GM18502 (cell line): ENCODE measurements at regions not wholly inside any gene's neighbourhood (a gene's known extent, or its start where the extent isn't known, plus 50 kb on each side); places are given as distances from the start of the nearest gene placed in this dataset.
"Not testable (repeated sequence)": the region's sequence is repeated elsewhere in the genome, so short reads cannot be mapped to it uniquely, and the experiment has no call there.

Experiments used
- ATAC-seq: cut with Tn5 transposase; IDR thresholded peaks from one replicate; pipeline ENCODE4 v1.9.1; 2021; ENCODE audit warnings: mild to moderate bottlenecking; ENCODE audit not compliant: unreplicated experiment, poor library complexity

DNA sequence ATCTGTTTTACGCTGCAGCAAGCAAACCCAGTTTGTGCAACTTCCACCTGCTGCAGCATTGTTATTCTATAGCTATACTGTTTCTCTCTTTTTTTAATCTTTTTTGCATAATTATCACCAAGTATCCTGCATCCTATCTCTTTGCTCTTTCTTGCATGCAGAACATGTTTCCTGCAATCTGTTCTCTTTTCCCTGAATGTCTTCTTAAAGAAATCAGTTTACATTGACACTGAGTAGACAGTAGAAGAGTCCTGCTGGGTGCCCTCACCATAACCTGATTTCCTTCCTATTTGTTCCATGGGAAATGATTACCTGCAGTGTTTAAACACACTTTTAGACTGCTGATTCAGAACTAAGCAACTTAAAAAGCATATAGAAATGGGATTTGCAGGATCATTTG lies 964.7 kb downstream of the PCDH19 start:
- ATAC-seq, result no peak

DNA sequence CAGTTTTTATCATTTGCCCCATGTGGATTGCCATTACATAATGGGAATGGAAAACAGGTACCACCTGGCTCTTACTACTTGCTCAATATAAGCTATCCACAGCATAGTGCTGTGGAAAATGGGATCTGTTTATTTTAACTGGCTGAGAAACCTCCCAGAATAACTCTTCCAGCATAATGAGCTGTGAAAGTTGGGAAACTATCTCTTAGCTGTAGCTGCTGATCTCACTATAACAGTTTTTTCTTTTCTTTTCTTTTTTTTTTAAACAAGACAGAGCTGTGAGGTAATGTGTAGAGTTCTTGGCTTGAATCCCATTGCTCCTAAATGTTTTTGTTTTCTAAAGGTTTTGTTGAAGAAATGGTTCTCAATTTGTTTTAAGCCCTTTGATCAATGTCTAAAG lies 988.3 kb downstream of the PCDH19 start:
- no peak for ATAC-seq

DNA sequence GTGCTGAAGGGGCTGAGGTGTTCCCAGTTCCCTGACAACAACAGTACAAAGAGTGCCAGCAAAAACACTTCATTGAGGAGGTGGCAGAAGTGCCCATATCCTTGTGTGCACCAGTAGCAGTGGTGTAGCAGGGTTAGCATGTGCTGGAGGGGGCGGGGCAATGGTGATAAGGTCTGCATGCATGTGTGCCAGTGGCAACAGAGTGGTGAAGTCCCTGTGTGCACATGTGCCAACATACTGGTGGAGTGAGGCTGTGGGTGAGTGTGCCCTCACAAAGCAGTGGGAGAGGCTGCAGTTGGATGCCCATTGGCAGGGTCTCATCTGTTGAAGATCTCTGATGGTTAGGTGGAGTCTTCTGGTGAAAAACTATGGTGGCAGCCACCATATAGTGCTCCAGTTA lies 994.6 kb downstream of the PCDH19 start:
- no peak for ATAC-seq

DNA sequence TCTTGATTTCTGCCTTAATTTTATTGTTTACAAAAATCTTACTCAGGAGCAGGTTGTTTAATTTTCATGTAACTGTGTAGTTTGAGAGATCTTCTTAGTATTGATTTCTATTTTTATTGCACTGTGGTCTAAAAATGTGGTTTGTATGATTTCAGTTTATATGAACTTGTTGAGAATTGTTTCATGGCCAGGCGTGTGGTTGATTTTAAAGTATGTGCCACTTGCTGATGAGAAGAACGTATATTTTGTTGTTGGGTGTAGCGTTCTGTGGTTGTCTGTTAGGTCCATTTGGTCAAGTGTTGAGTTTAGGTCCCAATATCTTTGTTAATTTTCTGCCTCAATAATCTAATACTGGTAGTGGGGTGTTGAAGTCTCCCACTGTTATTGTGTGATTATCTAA lies 996.8 kb downstream of the PCDH19 start:
- no peak for ATAC-seq

DNA sequence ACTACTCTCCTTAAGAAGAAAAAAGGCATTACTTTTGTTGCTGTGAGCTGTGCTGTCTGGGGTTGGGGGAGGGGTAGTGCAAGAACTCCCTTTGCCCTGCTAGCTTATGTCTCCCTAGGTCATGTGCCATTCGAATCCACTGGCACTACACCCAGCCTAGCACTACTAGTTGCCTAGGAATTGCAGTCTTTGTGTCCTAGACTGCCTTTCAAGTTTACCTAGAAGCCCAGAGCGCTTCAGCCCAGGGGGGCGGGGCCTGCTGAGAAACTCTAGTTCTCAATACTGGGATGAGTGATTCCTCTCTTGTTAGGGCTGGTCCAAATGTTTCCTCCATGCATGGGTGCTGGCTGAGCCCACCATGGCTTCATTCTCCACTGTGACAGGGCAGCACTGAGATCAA lies 1011.5 kb downstream of the PCDH19 start:
- no peak for ATAC-seq

DNA sequence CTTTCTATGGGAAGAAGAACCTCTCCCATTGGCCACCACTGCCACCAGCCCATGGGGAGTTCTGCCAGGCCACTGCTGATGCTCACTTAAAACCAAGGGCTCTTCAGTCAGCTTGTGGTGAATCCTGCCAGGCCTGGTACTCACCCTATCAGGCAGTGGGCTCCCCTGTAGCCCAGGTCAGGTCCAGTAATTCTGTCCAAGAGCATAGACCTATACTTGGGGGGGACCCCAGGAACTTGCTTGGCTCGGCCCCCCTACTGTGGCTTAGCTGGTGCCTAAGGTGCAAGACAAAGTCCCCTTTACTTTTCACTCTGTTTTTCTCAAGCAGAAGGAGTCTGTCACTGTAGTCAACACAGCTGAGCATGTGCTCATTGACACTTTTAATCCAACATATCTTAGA lies 1012.2 kb downstream of the PCDH19 start:
- no peak for ATAC-seq

DNA sequence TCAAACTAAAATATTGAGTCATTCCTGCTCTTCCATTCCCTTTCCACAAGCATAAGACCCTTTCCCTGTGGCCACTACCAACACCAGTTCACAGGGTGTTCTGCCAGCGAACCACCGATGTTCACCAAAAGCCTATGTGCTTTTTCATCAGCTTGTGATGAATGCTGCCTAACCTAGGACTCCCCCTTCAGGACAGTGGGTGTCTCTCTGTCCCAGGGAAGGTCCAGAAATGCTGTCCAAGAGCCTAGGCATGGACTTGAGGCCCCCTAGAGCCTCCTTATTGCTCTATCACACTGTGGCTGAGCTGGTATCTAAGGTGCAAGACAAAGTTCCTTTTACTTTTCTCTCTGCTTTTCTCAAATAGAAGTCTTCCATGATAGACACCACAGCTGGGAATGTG lies 1015.6 kb downstream of the PCDH19 start:
- ATAC-seq, result no peak

DNA sequence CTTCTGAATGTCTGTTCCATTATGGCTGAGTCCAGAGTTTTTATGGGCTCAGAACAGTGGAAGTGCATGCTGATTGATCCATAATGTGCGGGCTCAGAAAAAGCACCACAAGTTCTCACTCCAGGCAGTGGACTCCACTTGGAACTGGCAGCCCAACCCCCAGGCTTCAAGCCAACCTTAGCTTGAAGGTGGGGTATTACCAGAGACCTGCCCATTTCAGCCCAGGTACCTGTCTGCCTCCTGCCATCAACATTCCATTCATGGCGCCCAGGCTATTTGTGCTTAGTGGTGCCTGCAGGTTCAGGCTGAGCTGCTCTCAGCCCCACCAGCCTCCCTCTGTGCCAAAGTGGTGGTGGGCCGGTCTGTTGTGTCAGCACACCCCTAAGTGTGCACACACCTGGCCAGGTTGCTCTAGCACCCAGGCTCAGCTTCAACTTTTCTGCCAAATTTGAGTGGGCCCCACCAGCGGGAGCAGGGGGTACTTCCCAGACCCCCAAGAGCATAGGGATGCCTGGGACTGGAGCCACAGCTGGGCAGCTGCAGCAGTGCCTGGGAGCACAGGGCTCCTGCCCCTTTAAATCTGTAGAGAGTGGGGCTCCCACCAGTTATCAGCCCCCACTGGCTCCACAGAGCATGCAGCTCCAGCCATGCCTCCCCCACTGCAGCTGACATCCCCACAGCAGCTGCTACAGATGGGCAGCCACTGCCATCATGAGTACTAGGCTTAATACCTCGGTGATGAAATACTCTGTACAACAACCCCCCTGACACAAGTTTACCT lies 1025.3 kb downstream of the PCDH19 start:
- no peak for ATAC-seq

DNA sequence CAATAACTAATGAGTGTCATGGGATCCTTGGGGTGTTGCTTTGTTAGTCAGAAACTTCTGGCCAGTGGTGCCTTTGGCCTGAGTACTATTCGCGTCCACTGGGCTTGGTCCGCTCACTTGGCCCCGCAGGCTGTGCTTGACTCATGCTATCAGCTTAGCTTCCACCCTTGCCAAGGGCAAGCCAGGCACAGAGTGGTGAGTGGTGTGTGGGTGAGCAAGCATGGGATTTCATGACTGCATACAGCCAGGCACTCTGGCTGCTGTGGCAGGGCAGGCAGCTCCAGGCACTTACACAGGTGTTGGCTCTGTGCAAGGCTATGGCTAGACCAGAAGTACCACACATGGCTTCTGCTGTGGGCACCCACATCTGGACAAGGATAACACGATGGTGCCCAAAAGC lies 1026.3 kb downstream of the PCDH19 start:
- ATAC-seq, result no peak

DNA sequence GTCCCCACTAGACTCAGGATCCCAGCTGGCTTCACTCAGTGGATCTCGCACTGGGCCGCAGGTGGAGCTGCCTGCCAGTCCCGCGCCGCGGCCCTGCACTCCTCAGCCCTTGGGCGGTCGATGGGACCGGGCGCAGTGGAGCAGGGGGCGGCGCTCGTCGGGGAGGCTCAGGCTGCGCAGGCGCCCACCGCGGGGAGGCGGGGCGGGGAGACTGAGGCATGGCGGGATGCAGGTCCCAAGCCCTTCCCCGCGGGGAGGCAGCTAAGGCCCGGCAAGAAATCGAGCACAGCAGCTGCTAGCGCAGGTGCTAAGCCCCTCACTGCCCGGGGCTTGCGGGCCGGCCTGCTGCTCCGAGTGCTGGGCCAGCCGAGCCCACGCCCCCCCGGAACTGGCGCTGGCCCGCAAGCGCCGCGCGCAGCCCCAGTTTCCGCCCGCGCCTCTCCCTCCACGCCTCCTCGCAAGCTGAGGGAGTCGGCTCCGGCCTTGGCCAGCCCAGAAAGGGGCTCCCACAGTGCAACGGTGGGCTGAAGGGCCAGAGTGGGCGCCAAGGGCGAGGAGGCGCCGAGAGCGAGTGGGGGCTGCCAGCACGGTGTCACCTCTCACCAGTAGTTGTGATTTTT lies 1038.0 kb downstream of the PCDH19 start:
- no peak for ATAC-seq

DNA sequence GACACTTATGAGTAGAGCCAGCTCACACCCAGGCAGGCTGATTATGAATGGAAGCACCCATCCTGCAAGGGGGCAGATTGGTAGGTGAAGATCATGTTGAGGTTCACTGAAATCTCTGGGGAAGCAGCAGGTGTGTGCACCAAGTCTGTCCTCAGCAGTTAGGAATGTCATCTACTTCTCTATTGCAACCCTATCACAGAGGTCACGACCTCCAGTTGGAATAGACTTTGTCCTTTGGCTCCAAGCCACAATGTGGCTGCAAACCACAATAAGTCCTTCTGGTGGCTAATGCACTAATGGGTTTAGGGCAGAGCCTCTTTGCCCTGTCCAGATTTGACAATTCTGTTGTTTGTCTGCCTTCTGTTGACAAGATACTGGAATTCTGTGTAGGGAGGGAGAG lies 1056.7 kb downstream of the PCDH19 start:
- ATAC-seq, result no peak

DNA sequence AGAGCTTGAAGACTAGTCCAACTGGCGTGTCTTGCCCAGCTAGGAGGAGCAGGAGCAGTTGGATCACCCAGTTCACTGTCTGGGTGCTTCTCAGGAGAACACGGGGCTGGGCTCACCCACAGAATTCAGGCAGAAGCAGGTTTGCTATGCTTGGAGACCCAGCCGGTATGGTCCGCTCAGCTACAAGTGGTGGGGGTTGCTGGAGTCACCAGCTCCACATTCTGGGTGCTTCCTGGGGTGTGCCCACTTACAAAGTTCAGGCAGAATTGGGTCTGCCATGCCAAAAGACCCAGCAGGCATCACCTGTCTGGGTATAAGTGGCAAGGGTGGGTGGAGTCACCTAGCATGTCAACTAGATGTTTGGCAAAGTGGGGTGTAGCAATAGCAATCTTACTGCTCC lies 1061.8 kb downstream of the PCDH19 start:
- no peak for ATAC-seq

DNA sequence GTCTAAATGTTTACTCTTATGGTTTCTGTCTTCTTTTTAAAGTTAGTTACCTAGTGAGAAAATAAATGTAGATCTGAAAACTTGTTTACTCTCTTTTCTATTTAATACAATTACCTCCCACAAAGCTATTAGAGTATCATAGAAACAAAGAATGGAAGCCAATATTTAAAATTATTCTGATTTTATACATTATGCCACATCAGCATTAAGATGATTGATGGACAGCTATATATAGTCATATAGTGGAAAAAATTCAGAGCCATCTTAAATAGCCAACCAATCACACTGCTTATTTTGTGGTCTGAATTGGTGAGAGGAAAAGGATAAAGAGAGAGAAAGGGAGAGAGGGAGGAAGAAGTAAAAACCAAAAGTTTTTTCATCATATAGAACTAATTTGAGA lies 1101.8 kb downstream of the PCDH19 start:
- ATAC-seq, result no peak

DNA sequence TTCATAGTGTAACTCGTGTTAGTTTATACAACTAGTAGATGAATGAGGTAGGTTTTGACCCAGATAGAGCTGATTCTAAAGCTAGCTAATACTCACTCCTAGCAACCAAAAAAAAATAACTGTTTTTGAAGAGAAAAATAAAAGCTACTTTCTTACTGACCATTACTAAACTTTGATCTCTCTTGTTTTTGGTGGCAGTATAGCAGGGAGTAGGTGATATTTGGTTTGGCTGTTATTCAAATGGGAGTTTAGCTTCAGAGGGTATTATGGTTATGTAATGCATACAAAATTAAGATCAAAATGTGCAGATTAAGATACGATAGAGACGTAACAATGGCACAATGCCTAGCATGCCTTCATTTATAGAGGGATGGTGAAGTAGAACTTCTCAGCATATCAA lies 1104.5 kb downstream of the PCDH19 start:
- no peak for ATAC-seq

DNA sequence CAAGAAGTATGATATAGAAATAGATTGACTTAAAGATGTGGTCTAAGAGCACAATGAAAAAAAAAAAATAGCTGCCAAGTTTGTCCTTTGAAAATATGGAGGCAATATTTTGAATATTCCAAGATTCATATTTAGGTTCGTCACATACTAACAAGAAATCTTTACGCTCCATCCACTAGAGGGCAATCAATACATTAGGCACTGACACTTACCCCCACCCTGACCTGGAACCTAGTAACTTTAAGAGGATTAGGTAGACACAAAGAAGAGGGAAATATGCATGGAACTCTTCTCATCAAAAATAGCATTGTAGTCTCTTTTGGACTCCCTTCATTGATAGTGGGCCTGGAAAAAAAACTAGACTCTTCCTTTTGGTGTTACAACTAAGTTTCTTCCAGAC lies 1108.1 kb downstream of the PCDH19 start:
- ATAC-seq, result peak; percentile 48

DNA sequence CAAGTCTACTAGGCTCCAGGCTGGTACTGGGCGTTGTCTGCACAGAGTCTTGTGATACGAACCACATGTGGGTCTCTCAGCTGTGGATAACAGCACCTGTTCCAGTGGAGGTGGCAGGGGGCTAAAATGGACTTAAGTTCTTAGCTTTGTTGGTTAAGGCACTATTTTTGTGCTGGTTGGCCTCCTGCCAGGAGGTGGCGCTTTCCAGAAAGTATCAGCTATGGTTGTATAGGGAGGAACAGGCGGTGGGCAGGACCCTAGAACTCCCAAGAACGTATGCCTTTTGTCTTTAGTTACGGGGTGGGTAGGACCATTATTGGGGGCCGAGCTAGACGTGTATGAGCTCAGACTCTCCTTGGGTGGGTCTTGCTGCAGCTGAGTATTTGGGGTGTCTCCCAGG lies 1138.4 kb downstream of the PCDH19 start:
- ATAC-seq, result no peak

DNA sequence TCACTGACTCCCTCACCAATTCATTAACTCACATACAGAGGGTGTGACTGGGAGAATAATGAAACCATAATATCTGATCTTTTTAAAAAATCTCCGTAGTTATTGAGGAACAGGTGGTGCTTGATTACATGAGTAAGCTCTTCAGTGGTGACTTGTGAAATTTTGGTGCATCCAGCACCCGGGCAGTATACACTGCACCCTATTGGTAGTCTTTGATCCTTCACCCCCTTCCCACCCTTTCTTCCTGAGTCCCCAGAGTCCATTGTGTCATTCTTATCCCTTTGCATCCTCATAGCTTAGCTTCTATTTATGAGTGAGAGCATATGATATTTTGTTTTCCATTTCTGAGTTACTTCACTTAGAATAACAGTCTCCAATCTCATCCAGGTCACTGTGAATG lies 1143.8 kb downstream of the PCDH19 start:
- no peak for ATAC-seq

DNA sequence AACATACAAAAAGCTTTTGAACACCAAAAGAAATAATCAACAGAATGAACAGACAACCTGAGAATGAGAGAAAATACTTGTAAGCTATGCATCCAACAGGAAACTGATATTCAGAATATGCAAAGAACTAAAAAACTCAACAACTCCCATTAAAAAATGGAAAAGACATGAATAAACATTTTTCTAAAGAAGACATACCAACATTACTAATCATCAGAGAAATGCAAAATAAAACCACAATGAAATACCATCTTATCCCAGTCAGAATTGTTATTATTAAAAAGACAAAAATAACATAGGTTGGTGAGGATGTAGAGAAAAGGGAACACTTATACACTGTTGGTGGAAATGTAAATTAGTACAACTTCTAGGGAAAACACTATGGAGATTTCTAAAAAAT lies 1161.9 kb downstream of the PCDH19 start:
- ATAC-seq, result no peak

DNA sequence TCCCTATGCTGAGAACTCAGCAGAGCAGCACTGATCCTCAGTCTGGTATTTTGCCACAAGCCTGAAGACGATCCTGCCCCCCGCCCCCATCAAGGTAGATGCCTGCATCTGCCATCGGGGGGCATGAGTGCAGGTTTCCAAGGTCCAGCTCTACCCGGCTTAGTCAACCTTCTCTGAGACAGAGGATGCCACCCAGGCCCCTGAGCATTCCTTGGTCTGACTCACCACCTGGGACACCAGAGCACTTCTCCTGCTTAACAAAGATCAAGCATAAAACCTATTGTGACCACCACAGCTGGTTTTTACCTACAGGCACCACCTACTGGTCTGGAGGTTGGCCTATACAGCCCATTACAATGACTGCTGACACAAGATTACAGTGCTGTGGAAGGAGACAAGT lies 1168.1 kb downstream of the PCDH19 start:
- ATAC-seq, result no peak

DNA sequence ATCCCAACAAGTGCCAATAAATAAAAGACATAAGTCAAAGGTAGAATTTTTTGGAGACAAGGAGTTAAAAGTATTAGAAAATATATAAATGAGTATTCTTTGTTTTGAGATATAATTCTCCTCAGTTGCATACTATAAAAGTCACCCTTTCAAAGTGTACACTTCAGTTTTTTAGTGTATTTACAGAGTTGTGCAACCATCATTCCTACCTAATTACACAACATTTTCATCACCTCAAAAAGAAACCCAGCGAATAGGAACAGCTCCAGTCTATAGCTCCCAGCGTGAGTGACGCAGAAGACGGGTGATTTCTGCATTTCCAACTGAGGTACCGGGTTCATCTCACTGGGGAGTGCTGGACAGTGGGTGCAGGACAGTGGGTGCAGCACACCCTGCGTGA lies 1175.7 kb downstream of the PCDH19 start:
- not testable (repeated sequence) for ATAC-seq

DNA sequence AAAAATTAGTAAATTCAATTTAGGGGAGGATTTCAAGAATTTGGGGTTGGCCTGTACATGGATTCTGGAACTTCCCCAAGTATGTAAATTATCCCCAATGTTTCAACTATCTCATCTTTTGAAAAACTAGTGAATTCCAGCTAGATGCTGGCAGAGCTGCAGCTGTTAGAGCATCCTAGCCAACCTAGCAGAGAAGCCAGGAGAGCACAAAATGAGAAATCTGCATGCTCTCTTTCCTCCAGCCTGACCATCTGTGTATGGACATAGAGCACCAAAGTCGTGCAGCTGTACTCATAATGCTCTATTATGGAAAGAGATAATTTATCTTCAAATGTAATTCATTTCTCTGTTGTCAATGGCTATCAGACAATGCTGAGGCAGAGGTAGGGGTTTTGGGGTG lies 1217.7 kb downstream of the PCDH19 start:
- no peak for ATAC-seq

DNA sequence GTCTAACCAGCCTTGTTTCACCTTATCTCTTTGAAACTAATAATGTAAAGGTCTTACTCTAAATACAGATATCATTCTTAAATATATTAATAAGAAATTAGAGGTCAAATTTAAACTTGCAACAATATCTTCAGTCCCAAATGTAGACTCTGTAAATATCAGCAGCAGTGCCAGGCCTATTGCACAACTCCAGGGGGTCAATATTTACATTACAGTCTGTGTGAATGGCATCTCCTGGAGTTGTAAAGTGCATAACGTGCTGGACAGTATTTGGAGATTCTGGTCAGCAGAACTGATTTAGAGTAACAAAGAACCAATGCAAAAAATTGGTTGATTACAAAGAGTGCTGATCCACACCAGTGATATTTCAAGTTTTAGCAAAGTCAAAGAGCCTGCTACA lies 1225.9 kb downstream of the PCDH19 start:
- ATAC-seq, result no peak
